Vagina (tissue), 2 donors: ENCODE measurements at regions not wholly inside any gene's neighbourhood (a gene's known extent, or its start where the extent isn't known, plus 50 kb on each side); places are given as distances from the start of the nearest gene placed in this dataset.

Source experiments
- DNase-seq, 2 donors: peaks; one replicate each; pipeline ENCODE4 v3.0.0-alpha.2; 2017; ENCODE audit errors: extremely low spot score in 2 of 2
- H3K27ac ChIP-seq: fragments of 200-600 bp; sonication (generic); one replicate; pipeline ENCODE4 v1.5.1; 2019
- H3K27me3 ChIP-seq: fragments of 200-600 bp; sonication (generic); one replicate; pipeline ENCODE4 v1.5.1; 2019
- H3K36me3 ChIP-seq, 2 donors: fragments of 200-600 bp; sonication (generic); one replicate each; pipeline ENCODE4 v1.5.1; 2017 to 2019
- H3K4me1 ChIP-seq: fragments of 200-600 bp; sonication (generic); one replicate; pipeline ENCODE4 v1.5.1; 2019
- H3K4me3 ChIP-seq, 2 donors: fragments of 200-600 bp; sonication (generic); 1 replicate in 1 of 2; 2 replicates in 1 of 2; pipeline ENCODE4 v1.5.1; 2016 to 2019
- H3K9me3 ChIP-seq: fragments of 200-600 bp; sonication (generic); one replicate; pipeline ENCODE4 v1.5.1; 2019
- POLR2A ChIP-seq, 2 donors: fragments of 450-650 bp; IDR thresholded peaks; one replicate each; pipeline ENCODE4 v1.6.1; 2017; ENCODE audit warnings: antibody characterized with exemption in 2 of 2, mild to moderate bottlenecking in 2 of 2, moderate library complexity in 2 of 2
- POLR2AphosphoS5 ChIP-seq, 2 donors: sonication (generic); formaldehyde crosslinking; IDR thresholded peaks; one replicate each; pipeline ENCODE4 v1.9.0; 2017; ENCODE audit warnings: antibody characterized with exemption in 2 of 2, mild to moderate bottlenecking in 2 of 2, low read depth in 1 of 2; ENCODE audit not compliant: insufficient read depth in 1 of 2
- intact Hi-C: fragments of 100-400 bp; cut with DNase I; formaldehyde crosslinking; loops from one replicate; pipeline ENCODE4 v1.15.1; 2023
- TF ChIP-seq, protein P1 (sequence below), 3 experiments: fragments of 450-650 bp in 2 of 3; fragments of 200-600 bp in 1 of 3; sonication (generic) in 1 of 3; IDR thresholded peaks; one replicate each; pipeline ENCODE4 v1.5.1; 2017 to 2019; ENCODE audit warnings: antibody characterized with exemption in 3 of 3, mild to moderate bottlenecking in 2 of 3, moderate library complexity in 2 of 3

DNA sequence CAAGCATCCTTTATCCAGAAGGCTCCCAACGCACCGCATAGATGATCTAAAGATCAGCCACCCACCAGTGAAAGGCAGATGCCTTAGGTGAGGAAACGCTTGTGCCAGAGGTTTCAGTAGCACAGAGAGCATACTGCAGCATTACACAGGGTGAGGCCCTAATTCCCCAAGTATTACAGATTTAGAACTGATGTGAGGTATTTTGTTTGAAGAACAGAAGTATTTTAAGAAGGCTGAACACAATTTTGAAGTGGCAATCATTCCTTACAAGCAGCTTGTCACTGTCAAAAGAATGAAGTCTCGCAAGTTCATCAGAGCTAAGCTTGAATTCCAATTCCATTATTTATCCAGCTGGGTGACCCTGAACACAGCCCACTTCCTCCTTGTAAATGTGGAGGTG lies 70.0 kb upstream of the FAT3 start:
- no peak for DNase-seq
- Histone ChIP-seq H3K4me1 (no peaks in the 10 kb centered on the region), H3K36me3 (no peaks in the 10 kb centered on the region), H3K27me3 (no peaks in the 10 kb centered on the region), H3K4me3 (no peak overlapping the region), H3K27ac (no peak overlapping the region), H3K9me3 (no peaks in the 10 kb centered on the region)
- no peak for TF ChIP-seq POLR2AphosphoS5 (IDR thresholded peaks at IDR 0.05; ENCODE audit: insufficient read depth in 1 of 2, low read depth in 1 of 2)
- intact Hi-C loops: no loop called here

DNA sequence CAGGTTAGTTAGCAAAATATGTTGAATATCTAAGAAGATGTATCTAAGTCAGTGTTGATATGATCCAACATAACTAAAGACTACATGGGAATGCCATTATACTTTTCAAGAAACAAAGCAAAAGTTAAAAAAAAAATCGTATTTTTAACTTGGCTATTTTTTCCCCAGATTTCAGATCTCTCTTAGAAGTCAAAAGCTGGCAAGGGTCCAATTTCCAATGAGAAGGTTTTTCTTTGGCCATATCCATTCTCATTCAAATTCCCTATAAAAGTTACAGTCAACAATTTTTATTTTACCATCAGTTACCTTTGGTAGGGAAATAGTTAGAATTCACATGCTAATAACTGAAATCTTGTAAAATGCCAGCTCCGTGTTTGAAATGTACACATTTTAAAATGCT lies 70.5 kb upstream of the FAT3 start:
- TF ChIP-seq POLR2AphosphoS5 (IDR thresholded peaks at IDR 0.05; ENCODE audit: insufficient read depth in 1 of 2, low read depth in 1 of 2) (no peak), POLR2A (IDR thresholded peaks at IDR 0.05) (no peak)
- TF ChIP-seq, protein P1, sequence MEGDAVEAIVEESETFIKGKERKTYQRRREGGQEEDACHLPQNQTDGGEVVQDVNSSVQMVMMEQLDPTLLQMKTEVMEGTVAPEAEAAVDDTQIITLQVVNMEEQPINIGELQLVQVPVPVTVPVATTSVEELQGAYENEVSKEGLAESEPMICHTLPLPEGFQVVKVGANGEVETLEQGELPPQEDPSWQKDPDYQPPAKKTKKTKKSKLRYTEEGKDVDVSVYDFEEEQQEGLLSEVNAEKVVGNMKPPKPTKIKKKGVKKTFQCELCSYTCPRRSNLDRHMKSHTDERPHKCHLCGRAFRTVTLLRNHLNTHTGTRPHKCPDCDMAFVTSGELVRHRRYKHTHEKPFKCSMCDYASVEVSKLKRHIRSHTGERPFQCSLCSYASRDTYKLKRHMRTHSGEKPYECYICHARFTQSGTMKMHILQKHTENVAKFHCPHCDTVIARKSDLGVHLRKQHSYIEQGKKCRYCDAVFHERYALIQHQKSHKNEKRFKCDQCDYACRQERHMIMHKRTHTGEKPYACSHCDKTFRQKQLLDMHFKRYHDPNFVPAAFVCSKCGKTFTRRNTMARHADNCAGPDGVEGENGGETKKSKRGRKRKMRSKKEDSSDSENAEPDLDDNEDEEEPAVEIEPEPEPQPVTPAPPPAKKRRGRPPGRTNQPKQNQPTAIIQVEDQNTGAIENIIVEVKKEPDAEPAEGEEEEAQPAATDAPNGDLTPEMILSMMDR (IDR thresholded peaks at IDR 0.05): no peak
- Histone ChIP-seq H3K4me3 (no peak overlapping the region), H3K27ac (no peak overlapping the region), H3K9me3 (no peaks in the 10 kb centered on the region), H3K4me1 (no peaks in the 10 kb centered on the region), H3K36me3 (no peaks in the 10 kb centered on the region), H3K27me3 (no peaks in the 10 kb centered on the region)
- intact Hi-C loops: no loop called here
- DNase-seq: no peak

DNA sequence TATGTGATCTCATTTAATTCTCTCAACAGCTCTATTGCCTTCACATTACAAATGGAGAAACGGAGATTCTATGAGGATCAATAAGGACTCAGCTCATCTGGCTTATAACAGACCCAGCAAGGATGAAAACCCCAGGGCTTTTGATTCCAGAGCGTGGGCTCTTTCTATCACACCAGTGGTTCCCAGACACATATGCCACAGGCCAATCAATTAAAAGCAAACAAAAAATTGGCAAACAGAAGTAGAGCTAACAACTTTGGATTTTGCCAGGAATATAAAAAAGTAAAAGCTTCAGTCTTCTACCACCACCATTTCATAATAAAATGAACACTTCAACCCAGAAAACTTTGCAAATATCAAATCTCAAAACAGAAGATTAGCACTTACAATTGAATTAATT lies 71.1 kb upstream of the FAT3 start:
- Histone ChIP-seq H3K4me1 (no peaks in the 10 kb centered on the region), H3K36me3 (no peaks in the 10 kb centered on the region), H3K9me3 (no peaks in the 10 kb centered on the region), H3K27ac (no peak overlapping the region), H3K27me3 (no peaks in the 10 kb centered on the region), H3K4me3 (no peak overlapping the region)
- DNase-seq: no peak
- TF ChIP-seq, protein P1 (IDR thresholded peaks at IDR 0.05): no peak
- TF ChIP-seq POLR2AphosphoS5 (IDR thresholded peaks at IDR 0.05; ENCODE audit: insufficient read depth in 1 of 2, low read depth in 1 of 2): no peak
- no peak for TF ChIP-seq POLR2A (IDR thresholded peaks at IDR 0.05)
- intact Hi-C loops: no loop called here

DNA sequence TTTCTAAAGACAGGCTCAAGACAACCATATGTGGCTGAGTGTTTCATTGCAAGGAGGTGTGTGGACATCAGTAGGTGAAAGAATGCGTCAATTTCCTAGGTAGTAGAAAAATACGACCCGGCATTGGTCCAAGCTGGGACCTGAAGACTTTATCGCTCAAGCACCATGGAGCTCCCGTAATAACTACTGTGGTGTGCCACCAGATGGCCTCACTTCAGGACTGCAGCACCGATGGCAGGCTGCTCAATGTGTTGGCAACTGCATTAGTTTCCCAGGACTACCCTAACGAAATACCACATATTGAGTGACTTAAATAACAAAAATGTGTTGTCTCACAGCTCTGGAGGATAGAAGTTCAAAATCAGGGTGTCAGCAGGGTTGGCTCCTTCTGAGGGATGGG lies 72.4 kb upstream of the FAT3 start:
- intact Hi-C loops: no loop called here
- TF ChIP-seq, protein P1 (IDR thresholded peaks at IDR 0.05): no peak
- TF ChIP-seq POLR2A (IDR thresholded peaks at IDR 0.05) (no peak), POLR2AphosphoS5 (IDR thresholded peaks at IDR 0.05; ENCODE audit: insufficient read depth in 1 of 2, low read depth in 1 of 2) (no peak)
- Histone ChIP-seq H3K9me3 (no peaks in the 10 kb centered on the region), H3K27me3 (no peaks in the 10 kb centered on the region), H3K4me3 (no peak overlapping the region), H3K27ac (no peak overlapping the region), H3K4me1 (no peaks in the 10 kb centered on the region), H3K36me3 (no peaks in the 10 kb centered on the region)
- no peak for DNase-seq

DNA sequence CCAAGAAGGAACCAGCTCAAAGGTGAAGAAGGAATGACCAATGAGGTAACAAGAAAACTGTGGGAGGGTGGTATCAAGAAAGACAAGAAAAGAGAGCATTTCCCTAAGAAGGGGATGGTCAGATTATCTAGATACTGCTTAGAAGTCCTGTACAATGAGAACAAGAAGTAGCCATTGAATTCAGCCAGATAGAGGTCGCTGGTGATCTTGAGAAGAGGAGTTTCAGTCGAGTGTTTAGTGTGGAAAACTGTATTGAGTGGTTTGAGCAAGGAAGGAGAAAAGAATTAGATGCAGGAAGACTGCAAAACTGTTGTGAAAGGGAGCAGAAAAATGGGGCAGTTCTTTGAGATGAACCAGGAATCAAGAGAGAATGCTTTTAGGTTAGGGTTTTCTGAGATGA lies 74.6 kb upstream of the FAT3 start:
- Histone ChIP-seq H3K9me3 (no peaks in the 10 kb centered on the region), H3K27me3 (no peaks in the 10 kb centered on the region), H3K36me3 (no peaks in the 10 kb centered on the region), H3K4me1 (no peaks in the 10 kb centered on the region), H3K27ac (no peak overlapping the region), H3K4me3 (no peak overlapping the region)
- TF ChIP-seq POLR2A (IDR thresholded peaks at IDR 0.05) (no peak), POLR2AphosphoS5 (IDR thresholded peaks at IDR 0.05; ENCODE audit: insufficient read depth in 1 of 2, low read depth in 1 of 2) (no peak)
- TF ChIP-seq, protein P1 (IDR thresholded peaks at IDR 0.05): no peak
- no peak for DNase-seq
- intact Hi-C loops: no loop called here

DNA sequence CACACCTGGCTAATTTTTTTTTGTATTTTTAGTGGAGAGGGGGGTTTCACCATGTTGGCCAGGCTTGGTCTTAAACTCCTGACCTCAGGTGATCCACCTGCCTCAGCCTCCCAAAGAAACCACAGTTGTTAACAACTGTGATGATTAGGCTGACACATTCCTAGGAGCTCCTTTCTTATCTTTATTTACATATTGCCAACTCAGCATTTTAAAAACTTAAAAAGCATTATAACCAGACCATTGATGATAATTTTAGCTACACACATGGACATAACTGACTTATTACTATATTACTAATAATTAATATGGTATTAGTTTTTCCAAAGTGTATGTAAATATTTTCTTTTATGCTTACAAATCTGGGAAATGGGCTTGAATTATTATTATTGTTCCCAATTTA lies 82.9 kb upstream of the FAT3 start:
- no peak for TF ChIP-seq POLR2AphosphoS5 (IDR thresholded peaks at IDR 0.05; ENCODE audit: insufficient read depth in 1 of 2, low read depth in 1 of 2)
- TF ChIP-seq POLR2A (IDR thresholded peaks at IDR 0.05): no peak
- TF ChIP-seq, protein P1 (IDR thresholded peaks at IDR 0.05): no peak
- Histone ChIP-seq H3K27me3 (no peaks in the 10 kb centered on the region), H3K9me3 (no peaks in the 10 kb centered on the region), H3K4me3 (no peak overlapping the region), H3K27ac (no peak overlapping the region), H3K4me1 (no peaks in the 10 kb centered on the region), H3K36me3 (no peaks in the 10 kb centered on the region)
- DNase-seq: no peak
- intact Hi-C loops: no loop called here
